GM12891 (cell line): ENCODE measurements at regions not wholly inside any gene's neighbourhood (a gene's known extent, or its start where the extent isn't known, plus 50 kb on each side); places are given as distances from the start of the nearest gene placed in this dataset.

ENCODE experiments used
- POLR2A ChIP-seq: IDR thresholded peaks from 2 replicates; pipeline ENCODE4 v1.6.1; 2011; ENCODE audit warnings: low read depth, low read length, control low read depth
- POLR2AphosphoS5 ChIP-seq: IDR thresholded peaks from 2 replicates; pipeline ENCODE4 v1.6.1; 2011; ENCODE audit warnings: low read depth, low read length, control low read depth

GRCh38 chr20:37630166-37630565 is 63.7 kb upstream of the CTNNBL1 start:
- TF ChIP-seq POLR2A: no peak
- no peak for TF ChIP-seq POLR2AphosphoS5
